HCT116 (cell line): ENCODE measurements at regions not wholly inside any gene's neighbourhood (a gene's known extent, or its start where the extent isn't known, plus 50 kb on each side); places are given as distances from the start of the nearest gene placed in this dataset.

Experiments used
- ATAC-seq: fragments of 200-7000 bp; cut with Tn5 transposase; 2 replicates; pipeline ENCODE4 v1.9.1; 2020; ENCODE audit warnings: mild to moderate bottlenecking, moderate library complexity
- BruUV-seq: library from RNA; stranded (reverse); fragments of 400-500 nt; replicated peaks from 2 replicates; lab custom pipeline; 2021; lab: Mats Ljungman, UMichigan
- CTCF ChIA-PET: fragments of 300-600 bp; sonication (Branson Sonifier 250); formaldehyde crosslinking; loops from one replicate; lab custom pipeline; 2021; ENCODE audit warnings: antibody characterized with exemption; lab: Charles Lee
- POLR2A ChIA-PET: fragments of 300-600, 350-600 bp; sonication (Branson Sonifier 250); formaldehyde crosslinking; loops from one replicate; lab custom pipeline; 2021; ENCODE audit warnings: antibody characterized with exemption; lab: Charles Lee
- RAD21 ChIA-PET, 2 experiments: fragments of 300-600 bp; sonication (Branson Sonifier 250); formaldehyde crosslinking; loops; one replicate each; lab custom pipeline; 2023; ENCODE audit warnings: low total read pairs in 2 of 2; ENCODE audit not compliant: uncharacterized antibody in 2 of 2, unreplicated experiment in 2 of 2, low non-redundant PET in 1 of 2; lab: Charles Lee
- DNase-seq: peaks from one replicate; pipeline ENCODE4 v3.0.0-alpha.2; 2010; ENCODE audit warnings: low read depth, low spot score
- H2AFZ ChIP-seq: fragments of 200-600 bp; shearing (Covaris generic), sonication (generic); 2 replicates; pipeline ENCODE4 v1.6.1; 2017; ENCODE audit warnings: low read depth, mixed run types, mixed read lengths, antibody characterized with exemption, low read length; ENCODE audit not compliant: poor library complexity, severe bottlenecking
- H3K27ac ChIP-seq: 2 replicates; pipeline ENCODE4 v1.5.1; 2012; ENCODE audit warnings: low read depth, low read length
- H3K27me3 ChIP-seq: fragments of 200-600 bp; sonication (generic); 2 replicates; pipeline ENCODE4 v1.6.1; 2016; ENCODE audit warnings: mixed run types, low read length, mixed read lengths; ENCODE audit not compliant: insufficient read depth
- H3K36me3 ChIP-seq, 2 experiments: fragments of 200-500 bp in 1 of 2; fragments of 200-600 bp in 1 of 2; sonication (Bioruptor generic) in 1 of 2; sonication (generic) in 1 of 2; 2 replicates each; pipeline versions ENCODE4 v1.5.1 to v1.6.1; 2014 to 2016; ENCODE audit warnings: low read length in 2 of 2, inconsistent platforms in 1 of 2, mixed read lengths in 1 of 2, mixed run types in 1 of 2; ENCODE audit not compliant: insufficient read depth in 2 of 2, control insufficient read depth in 1 of 2
- H3K4me1 ChIP-seq, 2 experiments: fragments of 200-600 bp in 1 of 2; sonication (generic) in 1 of 2; 2 replicates each; pipeline versions ENCODE4 v1.5.1 to v1.6.1; 2012 to 2017; ENCODE audit warnings: low read length in 2 of 2, inconsistent platforms in 1 of 2, mild to moderate bottlenecking in 1 of 2, mixed read lengths in 1 of 2, mixed run types in 1 of 2, moderate library complexity in 1 of 2; ENCODE audit not compliant: insufficient read depth in 2 of 2, control insufficient read depth in 1 of 2
- H3K4me2 ChIP-seq: fragments of 200-600 bp; sonication (generic); 2 replicates; pipeline ENCODE4 v1.6.1; 2017; ENCODE audit warnings: mixed run types, low read length, mixed read lengths
- H3K4me3 ChIP-seq, 2 experiments: fragments of 200-600 bp in 1 of 2; sonication (generic) in 1 of 2; replicated peaks in 1 of 2; 2 replicates each; pipeline ENCODE4 v1.5.1; 2011 to 2016; ENCODE audit warnings: low read length in 2 of 2, control low read depth in 1 of 2, low read depth in 1 of 2, mild to moderate bottlenecking in 1 of 2, mixed read lengths in 1 of 2, mixed run types in 1 of 2
- H3K79me2 ChIP-seq: fragments of 200-600 bp; sonication (generic); 2 replicates; pipeline ENCODE4 v1.6.1; 2017; ENCODE audit warnings: mild to moderate bottlenecking, mixed run types, low read length, moderate library complexity, mixed read lengths; ENCODE audit not compliant: insufficient read depth
- H3K9ac ChIP-seq: fragments of 200-600 bp; sonication (generic); 2 replicates; pipeline ENCODE4 v1.6.1; 2016; ENCODE audit warnings: low read length, mixed read lengths
- H3K9me2 ChIP-seq: fragments of 200-600 bp; sonication (generic), shearing (Covaris generic); 2 replicates; pipeline ENCODE4 v1.6.1; 2017; ENCODE audit warnings: mixed run types, mild to moderate bottlenecking, moderate library complexity; ENCODE audit not compliant: insufficient read depth
- H3K9me3 ChIP-seq, 2 experiments: fragments of 200-500 bp in 1 of 2; fragments of 200-600 bp in 1 of 2; sonication (Bioruptor generic) in 1 of 2; sonication (generic) in 1 of 2; 2 replicates each; pipeline ENCODE4 v1.6.1; 2014 to 2017; ENCODE audit warnings: low read length in 2 of 2, mixed read lengths in 2 of 2, inconsistent platforms in 1 of 2, low read depth in 1 of 2, mild to moderate bottlenecking in 1 of 2, mixed run types in 1 of 2, moderate library complexity in 1 of 2; ENCODE audit not compliant: control insufficient read depth in 1 of 2, insufficient read depth in 1 of 2
- H4K20me1 ChIP-seq: fragments of 200-600 bp; sonication (generic), shearing (Covaris generic); 2 replicates; pipeline ENCODE4 v1.6.1; 2017; ENCODE audit warnings: mixed run types, mild to moderate bottlenecking, moderate library complexity; ENCODE audit not compliant: insufficient read depth
- ATF3 ChIP-seq: IDR thresholded peaks from 2 replicates; pipeline ENCODE4 v1.6.1; 2012
- EZH2phosphoT487 ChIP-seq: fragments of 200-600 bp; IDR thresholded peaks from 2 replicates; pipeline ENCODE4 v1.6.1; 2018; ENCODE audit warnings: antibody characterized with exemption, borderline replicate concordance
- FOSL1 ChIP-seq: IDR thresholded peaks from 2 replicates; pipeline ENCODE4 v1.6.1; 2012; ENCODE audit warnings: low read depth
- JUND ChIP-seq: IDR thresholded peaks from 2 replicates; pipeline ENCODE4 v1.6.1; 2012
- POLR2A ChIP-seq: IDR thresholded peaks from 2 replicates; pipeline ENCODE4 v1.7.0; 2011; ENCODE audit warnings: borderline replicate concordance; ENCODE audit not compliant: insufficient read depth, insufficient read length; ENCODE audit errors: extremely low read depth
- RAD21 ChIP-seq: IDR thresholded peaks from 2 replicates; pipeline ENCODE4 v1.6.1; 2012; ENCODE audit warnings: low read depth, mild to moderate bottlenecking
- SP1 ChIP-seq: IDR thresholded peaks from 2 replicates; pipeline ENCODE4 v1.6.1; 2012; ENCODE audit warnings: low read depth
- intact Hi-C: fragments of 100-400 bp; cut with micrococcal nuclease; formaldehyde crosslinking; loops from 2 replicates; pipeline ENCODE4 v1.10.0; 2022
- TF ChIP-seq, protein P1 (sequence below), 3 experiments: fragments of 200-600 bp in 1 of 3; sonication (generic) in 1 of 3; IDR thresholded peaks in 2 of 3; conservative IDR thresholded peaks in 1 of 3; 2 replicates each; pipeline ENCODE4 v1.5.1; 2012 to 2017; ENCODE audit warnings: low read depth in 2 of 3, low read length in 2 of 3, antibody characterized with exemption in 1 of 3, borderline replicate concordance in 1 of 3, control low read depth in 1 of 3, mild to moderate bottlenecking in 1 of 3, mixed read lengths in 1 of 3, mixed run types in 1 of 3, moderate library complexity in 1 of 3; ENCODE audit not compliant: insufficient read depth in 1 of 3
- TF ChIP-seq, protein P2 (sequence below): IDR thresholded peaks from 2 replicates; pipeline ENCODE4 v1.6.1; 2012; ENCODE audit warnings: low read depth

DNA sequence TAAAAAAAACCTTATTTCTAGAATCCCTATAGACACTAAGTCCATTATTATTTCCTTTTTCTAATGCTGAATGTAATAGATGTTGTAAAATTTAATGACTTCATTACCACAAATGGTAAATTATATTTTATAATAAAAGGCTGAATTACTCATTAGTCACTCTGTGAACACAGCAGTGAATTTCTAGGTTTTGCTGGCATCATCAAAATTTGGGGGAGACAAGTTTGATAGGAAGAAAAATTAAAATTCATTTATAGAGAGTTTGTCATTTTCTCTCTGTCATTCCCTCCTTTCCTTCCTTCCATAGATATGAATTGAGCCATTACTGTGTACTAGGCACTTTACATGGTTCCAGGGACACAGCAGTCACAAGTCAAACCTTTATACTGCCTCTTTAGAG, 340.9 kb downstream of the TRIB2 start:
- Histone ChIP-seq H3K4me1 (no peaks in the 10 kb centered on the region), H3K27ac (no peak overlapping the region), H3K4me2 (no peak overlapping the region), H3K27me3 (no peaks in the 10 kb centered on the region), H3K9ac (no peak overlapping the region), H3K9me2 (no peaks in the 10 kb centered on the region), H3K36me3 (no peaks in the 10 kb centered on the region), H2AFZ (no peak overlapping the region), H3K9me3 (no peaks in the 10 kb centered on the region), H3K4me3 (no peak overlapping the region), H4K20me1 (no peaks in the 10 kb centered on the region; the same call in 1 of the 2 replicates), H3K79me2 (no peaks in the 10 kb centered on the region)
- BruUV-seq, result no TSS peak
- RAD21 ChIA-PET, result no interaction called here
- no peak for ATAC-seq
- POLR2A ChIA-PET, result no interaction called here
- CTCF ChIA-PET, result no interaction called here
- intact Hi-C loops, result no loop called here
- no peak for DNase-seq
- TF ChIP-seq, protein P1, sequence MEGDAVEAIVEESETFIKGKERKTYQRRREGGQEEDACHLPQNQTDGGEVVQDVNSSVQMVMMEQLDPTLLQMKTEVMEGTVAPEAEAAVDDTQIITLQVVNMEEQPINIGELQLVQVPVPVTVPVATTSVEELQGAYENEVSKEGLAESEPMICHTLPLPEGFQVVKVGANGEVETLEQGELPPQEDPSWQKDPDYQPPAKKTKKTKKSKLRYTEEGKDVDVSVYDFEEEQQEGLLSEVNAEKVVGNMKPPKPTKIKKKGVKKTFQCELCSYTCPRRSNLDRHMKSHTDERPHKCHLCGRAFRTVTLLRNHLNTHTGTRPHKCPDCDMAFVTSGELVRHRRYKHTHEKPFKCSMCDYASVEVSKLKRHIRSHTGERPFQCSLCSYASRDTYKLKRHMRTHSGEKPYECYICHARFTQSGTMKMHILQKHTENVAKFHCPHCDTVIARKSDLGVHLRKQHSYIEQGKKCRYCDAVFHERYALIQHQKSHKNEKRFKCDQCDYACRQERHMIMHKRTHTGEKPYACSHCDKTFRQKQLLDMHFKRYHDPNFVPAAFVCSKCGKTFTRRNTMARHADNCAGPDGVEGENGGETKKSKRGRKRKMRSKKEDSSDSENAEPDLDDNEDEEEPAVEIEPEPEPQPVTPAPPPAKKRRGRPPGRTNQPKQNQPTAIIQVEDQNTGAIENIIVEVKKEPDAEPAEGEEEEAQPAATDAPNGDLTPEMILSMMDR (IDR thresholded peaks at IDR 0.05 in 2 of 3, conservative IDR thresholded peaks at IDR 0.05 in 1 of 3; ENCODE audit: borderline replicate concordance in 1 of 3, insufficient read depth in 1 of 3, low read depth in 2 of 3, low read length in 2 of 3), result no peak
- no peak for TF ChIP-seq ATF3

DNA sequence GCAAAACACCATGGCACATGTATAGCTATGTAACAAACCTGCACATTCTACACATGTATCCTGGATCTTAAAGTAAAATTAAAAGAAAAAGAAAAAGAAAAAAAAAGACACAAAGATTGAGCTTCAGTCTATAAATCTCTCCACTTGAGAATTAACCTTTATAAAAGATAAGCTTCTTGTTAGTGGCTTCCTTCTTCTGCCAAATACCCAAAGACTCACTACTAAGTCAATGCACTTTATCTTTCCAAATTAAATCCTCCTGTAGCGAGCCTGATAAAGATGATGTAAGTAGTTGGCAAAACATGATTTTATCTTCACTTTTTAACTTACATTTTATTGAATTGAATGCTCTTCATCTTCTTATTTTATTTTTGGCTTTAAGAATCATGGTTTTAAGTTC, 349.9 kb downstream of the TRIB2 start:
- intact Hi-C loops, result no loop called here
- DNase-seq, result no peak
- TF ChIP-seq FOSL1, result no peak
- no peak for TF ChIP-seq JUND
- no peak for TF ChIP-seq POLR2A
- no peak for TF ChIP-seq SP1
- TF ChIP-seq, protein P1 (IDR thresholded peaks at IDR 0.05 in 2 of 3, conservative IDR thresholded peaks at IDR 0.05 in 1 of 3; ENCODE audit: borderline replicate concordance in 1 of 3, insufficient read depth in 1 of 3, low read depth in 2 of 3, low read length in 2 of 3), result no peak
- no peak for TF ChIP-seq RAD21
- no peak for TF ChIP-seq EZH2phosphoT487
- TF ChIP-seq, protein P2, sequence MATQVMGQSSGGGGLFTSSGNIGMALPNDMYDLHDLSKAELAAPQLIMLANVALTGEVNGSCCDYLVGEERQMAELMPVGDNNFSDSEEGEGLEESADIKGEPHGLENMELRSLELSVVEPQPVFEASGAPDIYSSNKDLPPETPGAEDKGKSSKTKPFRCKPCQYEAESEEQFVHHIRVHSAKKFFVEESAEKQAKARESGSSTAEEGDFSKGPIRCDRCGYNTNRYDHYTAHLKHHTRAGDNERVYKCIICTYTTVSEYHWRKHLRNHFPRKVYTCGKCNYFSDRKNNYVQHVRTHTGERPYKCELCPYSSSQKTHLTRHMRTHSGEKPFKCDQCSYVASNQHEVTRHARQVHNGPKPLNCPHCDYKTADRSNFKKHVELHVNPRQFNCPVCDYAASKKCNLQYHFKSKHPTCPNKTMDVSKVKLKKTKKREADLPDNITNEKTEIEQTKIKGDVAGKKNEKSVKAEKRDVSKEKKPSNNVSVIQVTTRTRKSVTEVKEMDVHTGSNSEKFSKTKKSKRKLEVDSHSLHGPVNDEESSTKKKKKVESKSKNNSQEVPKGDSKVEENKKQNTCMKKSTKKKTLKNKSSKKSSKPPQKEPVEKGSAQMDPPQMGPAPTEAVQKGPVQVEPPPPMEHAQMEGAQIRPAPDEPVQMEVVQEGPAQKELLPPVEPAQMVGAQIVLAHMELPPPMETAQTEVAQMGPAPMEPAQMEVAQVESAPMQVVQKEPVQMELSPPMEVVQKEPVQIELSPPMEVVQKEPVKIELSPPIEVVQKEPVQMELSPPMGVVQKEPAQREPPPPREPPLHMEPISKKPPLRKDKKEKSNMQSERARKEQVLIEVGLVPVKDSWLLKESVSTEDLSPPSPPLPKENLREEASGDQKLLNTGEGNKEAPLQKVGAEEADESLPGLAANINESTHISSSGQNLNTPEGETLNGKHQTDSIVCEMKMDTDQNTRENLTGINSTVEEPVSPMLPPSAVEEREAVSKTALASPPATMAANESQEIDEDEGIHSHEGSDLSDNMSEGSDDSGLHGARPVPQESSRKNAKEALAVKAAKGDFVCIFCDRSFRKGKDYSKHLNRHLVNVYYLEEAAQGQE, result no peak

More for the DNA sequence above, 349.9 kb downstream of the TRIB2 start:
- Histone ChIP-seq H3K4me1 (no peaks in the 10 kb centered on the region), H3K4me2 (no peak overlapping the region), H3K36me3 (no peaks in the 10 kb centered on the region), H3K4me3 (no peak overlapping the region), H3K27me3 (no peaks in the 10 kb centered on the region), H2AFZ (no peak overlapping the region), H3K9me2 (no peaks in the 10 kb centered on the region), H3K79me2 (no peaks in the 10 kb centered on the region), H3K9ac (no peak overlapping the region), H4K20me1 (no peaks in the 10 kb centered on the region), H3K9me3 (no peaks in the 10 kb centered on the region), H3K27ac (no peak overlapping the region)
- BruUV-seq, result no TSS peak
- no peak for ATAC-seq
- POLR2A ChIA-PET, result no interaction called here
- RAD21 ChIA-PET, result no interaction called here
- CTCF ChIA-PET, result no interaction called here
